ENCODE measurements at regions not wholly inside any gene's neighbourhood (a gene's known extent, or its start where the extent isn't known, plus 50 kb on each side); places are given as distances from the start of the nearest gene placed in this dataset.
"Not testable (repeated sequence)": the region's sequence is repeated elsewhere in the genome, so short reads cannot be mapped to it uniquely, and the experiment has no call there.

- no peak for DNase-seq
Observed at GRCh38 chrX:125507119-125507518, 187.4 kb downstream of the TEX13C start.

DNA sequence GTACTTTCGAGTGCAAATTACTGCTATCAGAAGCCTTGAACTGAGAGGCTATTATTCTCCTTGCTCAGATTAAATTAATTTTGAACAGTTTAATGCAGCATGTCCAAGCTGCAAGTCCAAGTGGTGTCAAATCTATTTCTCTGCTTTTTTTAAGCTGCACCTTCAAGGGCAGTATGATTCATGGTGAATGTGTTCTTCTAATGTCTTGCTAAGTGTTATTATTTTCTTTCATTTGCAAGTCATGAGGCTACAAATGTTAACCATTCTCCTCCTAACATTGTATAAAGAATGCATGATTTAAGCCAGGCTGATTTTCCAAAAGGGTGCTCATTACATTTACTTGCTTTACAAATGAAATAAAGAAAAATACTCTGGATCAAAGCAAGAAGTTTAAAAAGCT lies 200.4 kb downstream of the TEX13C start:
- DNase-seq, result no peak

DNA sequence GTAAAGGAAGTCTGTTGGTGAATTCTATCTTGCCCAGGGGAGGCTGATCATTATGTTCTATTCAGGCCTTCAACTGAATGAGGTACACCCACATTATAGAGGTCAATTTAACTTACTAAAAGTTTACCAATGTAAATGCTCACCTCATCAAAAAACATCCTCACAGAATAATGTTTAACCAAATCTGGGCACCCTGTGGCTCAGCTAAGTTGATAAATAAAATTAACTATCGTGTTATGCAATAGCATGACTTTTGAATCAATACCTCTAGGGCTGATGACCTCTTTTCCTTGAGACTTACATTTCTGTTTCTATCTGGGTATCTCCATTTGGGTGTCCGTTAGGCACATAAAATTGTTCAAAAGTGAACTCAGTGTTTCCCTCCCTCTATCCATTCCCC lies 203.1 kb downstream of the TEX13C start:
- DNase-seq, result no peak

- no peak for DNase-seq
Observed at GRCh38 chrX:125532411-125533089, 212.9 kb downstream of the TEX13C start.

- no peak for DNase-seq
Observed at GRCh38 chrX:125533352-125533751, 213.7 kb downstream of the TEX13C start.

GRCh38 chrX:125544031-125544660 lies 224.5 kb downstream of the TEX13C start:
- no peak for DNase-seq

- no peak for DNase-seq
Observed at GRCh38 chrX:125544856-125545255, 225.2 kb downstream of the TEX13C start.

GRCh38 chrX:125577479-125577878 lies 257.8 kb downstream of the TEX13C start:
- no peak for DNase-seq

DNA sequence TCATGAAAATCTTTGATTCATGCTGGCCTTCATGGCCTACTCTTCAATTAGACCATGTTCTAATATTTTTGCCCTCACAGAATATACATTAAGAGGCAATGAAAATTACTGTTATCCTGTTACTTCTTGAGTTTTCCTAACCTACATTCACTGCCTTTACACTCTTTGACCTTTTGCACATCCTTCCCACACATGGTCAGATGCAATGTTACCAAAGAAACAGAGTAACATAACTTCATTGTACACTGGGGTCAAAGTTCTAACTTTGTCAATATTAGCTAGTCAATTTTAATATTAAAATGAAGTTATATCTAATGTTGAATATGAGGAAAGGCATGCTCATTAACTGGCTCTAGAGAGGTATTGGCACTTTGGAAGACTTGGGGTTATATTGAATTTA lies 284.8 kb downstream of the TEX13C start:
- DNase-seq, result no peak

DNA sequence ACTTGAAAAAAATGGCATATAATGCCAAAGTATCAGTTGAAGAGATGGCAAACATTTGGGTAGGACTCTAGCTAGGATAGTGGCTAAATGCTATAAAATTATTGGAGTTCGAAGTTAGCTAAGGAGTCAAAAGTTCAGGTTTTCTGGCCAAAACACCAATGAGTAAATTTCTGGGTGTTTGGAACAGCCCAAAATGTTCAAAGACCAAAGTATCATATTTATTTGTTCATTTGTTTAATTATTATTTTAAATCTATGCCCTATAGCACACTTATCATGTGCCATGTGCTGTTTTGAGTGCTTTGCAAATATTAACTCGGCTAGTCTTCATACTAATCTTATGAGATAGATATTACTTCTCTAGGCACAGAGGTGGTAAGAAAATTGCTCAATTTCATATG lies 285.5 kb downstream of the TEX13C start:
- no peak for DNase-seq

DNA sequence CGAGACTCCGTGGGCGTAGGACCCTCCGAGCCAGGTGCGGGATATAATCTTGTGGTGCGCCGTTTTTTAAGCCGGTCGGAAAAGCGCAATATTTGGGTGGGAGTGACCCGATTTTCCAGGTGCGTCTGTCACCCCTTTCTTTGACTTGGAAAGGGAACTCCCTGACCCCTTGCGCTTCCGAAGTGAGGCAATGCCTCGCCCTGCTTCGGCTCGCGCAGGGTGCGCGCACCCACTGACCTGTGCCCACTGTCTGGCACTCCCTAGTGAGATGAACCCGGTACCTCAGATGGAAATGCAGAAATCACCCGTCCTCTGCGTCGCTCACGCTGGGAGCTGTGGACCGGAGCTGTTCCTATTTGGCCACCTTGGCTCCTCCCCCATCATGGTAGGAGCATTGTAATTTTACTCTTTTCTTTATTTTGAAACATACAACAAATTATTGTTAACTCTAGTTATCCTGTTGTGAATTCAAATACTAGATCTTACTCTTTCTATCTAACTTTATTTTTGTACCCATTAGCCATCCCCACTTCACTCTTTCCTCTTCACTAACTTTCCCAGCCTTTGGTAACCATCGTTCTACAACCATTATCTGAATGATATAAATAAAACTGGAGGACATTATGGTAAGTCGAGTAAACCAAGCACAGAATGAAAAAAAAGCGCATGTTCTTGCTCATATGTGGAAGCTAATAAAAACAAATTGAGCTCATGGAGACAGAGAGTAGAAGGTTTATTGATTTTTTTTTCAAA lies 295.1 kb downstream of the TEX13C start:
- DNase-seq, result not testable (repeated sequence)

GRCh38 chrX:125620715-125621587 lies 301.3 kb downstream of the TEX13C start:
- no peak for DNase-seq

DNA sequence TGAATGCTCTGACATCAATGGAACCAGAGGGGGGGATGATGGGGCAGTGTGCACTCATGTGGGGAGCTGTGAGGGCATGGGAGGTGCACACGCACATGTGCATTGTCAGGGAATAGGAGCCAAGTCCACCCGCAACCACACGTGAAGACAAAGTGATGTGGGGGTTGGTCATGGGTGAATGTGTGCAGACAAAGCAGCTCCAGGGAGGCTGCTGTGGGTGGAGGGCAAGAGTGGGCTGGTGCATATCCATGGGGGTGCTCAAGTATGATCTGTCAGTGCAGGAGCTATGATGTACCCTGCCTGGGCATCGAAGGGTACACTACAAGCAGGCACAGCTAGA lies 301.9 kb downstream of the TEX13C start:
- no peak for DNase-seq

GRCh38 chrX:125622899-125623298 lies 303.2 kb downstream of the TEX13C start:
- no peak for DNase-seq

- no peak for DNase-seq
Observed at GRCh38 chrX:125627676-125628075, 308.0 kb downstream of the TEX13C start.

DNA sequence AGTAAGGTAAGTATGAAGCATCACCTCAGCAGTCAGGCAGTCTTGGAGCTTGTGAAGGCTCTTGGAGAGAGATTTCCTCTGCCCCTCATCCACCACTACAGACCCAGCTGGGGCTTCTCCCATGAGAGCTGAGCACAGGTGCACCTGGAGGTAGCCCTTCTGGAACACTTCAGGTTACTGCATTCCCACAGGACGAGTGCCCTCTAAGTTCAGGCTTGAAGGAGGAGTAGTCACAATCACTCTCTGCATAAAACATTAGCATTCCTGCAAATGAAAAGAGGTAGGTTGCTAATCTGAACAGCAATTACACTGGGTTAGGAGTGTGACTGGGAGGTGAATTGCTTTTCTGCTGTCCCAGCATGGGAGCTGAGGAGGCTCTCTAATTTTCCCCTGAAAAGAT lies 308.8 kb downstream of the TEX13C start:
- no peak for DNase-seq

DNA sequence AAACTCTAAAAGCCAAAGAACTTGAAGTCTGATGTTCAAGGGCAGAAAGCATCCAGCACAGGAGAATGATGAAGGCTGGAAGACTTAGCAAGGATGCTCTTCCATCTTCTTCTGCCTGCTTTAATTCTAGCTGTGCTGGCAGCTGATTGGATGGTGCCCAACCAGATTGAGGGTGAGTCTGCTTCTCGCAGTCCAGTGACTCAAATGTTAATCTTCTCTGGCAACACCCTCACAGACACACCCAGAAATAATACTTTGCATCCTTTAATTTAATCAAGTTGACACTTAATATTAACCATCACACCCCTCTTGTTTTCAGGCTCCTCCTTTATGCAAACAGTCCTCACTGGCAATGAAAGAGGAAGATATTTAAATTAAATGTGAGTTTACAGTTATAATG lies 321.7 kb downstream of the TEX13C start:
- no peak for DNase-seq

GRCh38 chrX:125646195-125646594 lies 326.5 kb downstream of the TEX13C start:
- DNase-seq, result no peak

- DNase-seq, result no peak
Observed at GRCh38 chrX:125651426-125651825, 331.8 kb downstream of the TEX13C start.

DNA sequence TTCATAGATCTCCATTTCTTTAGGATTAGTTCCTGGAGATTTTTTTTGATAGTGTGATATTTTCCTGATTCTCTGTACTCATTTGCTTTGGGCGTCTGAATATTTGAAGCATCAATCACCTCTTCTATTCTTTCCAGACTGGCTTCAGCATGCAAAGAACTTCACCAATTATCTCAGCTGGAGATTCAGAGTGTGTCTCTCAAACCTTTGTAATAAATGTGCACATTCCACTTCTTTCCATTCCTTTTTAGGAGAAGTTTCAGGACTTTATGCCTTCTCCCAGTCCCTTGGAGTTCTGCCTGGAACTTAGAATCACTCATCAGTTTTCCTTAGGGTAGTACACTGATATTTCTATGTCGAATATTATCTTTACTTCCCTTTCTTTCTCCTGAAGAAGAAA lies 334.8 kb downstream of the TEX13C start:
- no peak for DNase-seq

DNA sequence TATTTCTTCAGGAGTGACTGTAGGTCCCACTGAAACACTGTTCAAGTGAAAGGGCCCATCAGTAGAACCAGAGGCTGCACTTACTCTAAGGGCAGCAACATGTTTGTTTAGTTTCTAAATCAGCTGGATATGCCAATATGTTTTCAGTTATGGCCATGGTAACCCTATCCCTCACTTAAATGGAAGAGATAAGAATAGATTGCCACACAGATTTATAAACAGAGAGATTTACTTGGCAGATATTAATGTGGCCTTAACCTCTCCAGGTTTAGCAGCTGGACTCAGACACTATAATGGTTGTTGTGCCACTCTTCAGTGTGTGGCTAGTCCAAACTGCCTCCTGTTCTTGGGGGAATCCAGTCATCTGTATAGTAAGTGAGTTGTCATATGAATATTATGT lies 354.1 kb downstream of the TEX13C start:
- no peak for DNase-seq

DNA sequence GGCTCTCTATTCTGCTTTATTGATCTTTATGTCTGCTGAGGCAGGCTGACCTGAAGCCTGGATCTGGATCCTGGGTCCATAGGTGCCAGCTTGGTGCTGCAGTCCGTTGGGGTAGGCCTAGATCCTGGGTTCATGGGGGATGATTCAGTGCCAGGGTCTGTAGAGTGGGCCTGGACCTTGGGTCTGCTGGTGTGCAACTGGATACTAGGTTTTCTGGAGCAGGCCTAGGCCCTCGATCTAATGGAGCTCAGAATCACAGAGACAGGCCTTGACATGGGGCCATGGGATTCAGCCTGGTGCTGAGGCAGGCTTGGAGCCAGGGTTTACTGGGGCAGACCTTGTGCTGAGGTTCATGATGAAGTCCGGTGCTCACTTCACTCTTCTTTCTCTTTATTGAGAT lies 358.6 kb downstream of the TEX13C start:
- no peak for DNase-seq

DNA sequence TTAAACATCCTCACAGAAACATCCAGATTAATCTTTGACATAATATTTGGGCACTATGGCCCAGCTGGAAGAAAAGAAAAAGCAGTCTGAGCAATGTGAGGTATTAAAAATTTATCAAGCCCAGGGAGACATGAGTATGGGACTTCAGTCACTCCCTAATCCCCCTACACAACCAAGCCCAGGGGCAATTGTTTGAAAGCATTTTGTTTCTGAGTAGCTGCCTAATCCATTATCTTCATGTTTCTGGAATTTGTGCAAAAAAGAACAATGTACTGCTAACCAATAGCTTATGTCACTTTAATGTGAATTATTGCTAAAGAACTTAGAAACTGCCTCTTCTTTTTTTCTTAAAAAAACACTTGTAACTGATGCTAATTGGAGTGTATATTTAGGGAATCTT lies 360.7 kb downstream of the TEX13C start:
- DNase-seq, result no peak
